Bronchial epithelial cell (primary cell): ENCODE measurements at regions not wholly inside any gene's neighbourhood (a gene's known extent, or its start where the extent isn't known, plus 50 kb on each side); places are given as distances from the start of the nearest gene placed in this dataset.

Experiments
- DNase-seq: peaks from one replicate; pipeline ENCODE4 v3.0.0-alpha.2; 2010; ENCODE audit warnings: low read depth
- FAIRE-seq: peaks from 2 replicates; lab custom pipeline; 2011; peaks lifted over from hg19 to GRCh38; lab: Jason Lieb, UNC
- H3K27me3 ChIP-seq: 2 replicates; pipeline ENCODE4 v1.5.1; 2011; ENCODE audit warnings: low read length; ENCODE audit not compliant: control insufficient read depth, insufficient read depth
- H3K36me3 ChIP-seq: 2 replicates; pipeline ENCODE4 v1.5.1; 2011; ENCODE audit warnings: low read length; ENCODE audit not compliant: control insufficient read depth, insufficient read depth
- H3K4me3 ChIP-seq: 2 replicates; pipeline ENCODE4 v1.5.1; 2011; ENCODE audit warnings: mild to moderate bottlenecking, low read depth, low read length, control low read depth
- CTCF ChIP-seq: IDR thresholded peaks from 2 replicates; pipeline ENCODE4 v1.5.1; 2011; ENCODE audit warnings: mild to moderate bottlenecking, moderate library complexity, low read length, control low read depth, inconsistent platforms; ENCODE audit not compliant: insufficient read depth, severe bottlenecking

GRCh38 chr5:8020861-8021514 lies 152.0 kb downstream of the MTRR start:
- H3K4me3 ChIP-seq, result no peak overlapping the region
- FAIRE-seq (no peak), DNase-seq (no peak)
- no peak for TF ChIP-seq CTCF
- no peaks in the 10 kb centered on the region for H3K36me3 ChIP-seq
- no peaks in the 10 kb centered on the region for H3K27me3 ChIP-seq

GRCh38 chr5:8028243-8028642 lies 159.3 kb downstream of the MTRR start:
- Histone ChIP-seq H3K4me3 (no peak overlapping the region), H3K27me3 (no peaks in the 10 kb centered on the region), H3K36me3 (no peaks in the 10 kb centered on the region)
- FAIRE-seq (no peak), DNase-seq (no peak)
- TF ChIP-seq CTCF, result no peak

GRCh38 chr5:8033261-8033660 lies 164.3 kb downstream of the MTRR start:
- DNase-seq (no peak), FAIRE-seq (no peak)
- H3K36me3 ChIP-seq, result no peaks in the 10 kb centered on the region
- no peak overlapping the region for H3K4me3 ChIP-seq
- no peak for TF ChIP-seq CTCF
- H3K27me3 ChIP-seq, result no peaks in the 10 kb centered on the region

GRCh38 chr5:8034852-8035251 lies 165.9 kb downstream of the MTRR start:
- Histone ChIP-seq H3K4me3 (no peak overlapping the region), H3K36me3 (no peaks in the 10 kb centered on the region), H3K27me3 (no peaks in the 10 kb centered on the region)
- no peak for TF ChIP-seq CTCF
- FAIRE-seq (no peak), DNase-seq (no peak)

- no peaks in the 10 kb centered on the region for H3K27me3 ChIP-seq
- DNase-seq, result no peak
- TF ChIP-seq CTCF, result no peak
- FAIRE-seq, result no peak
- no peak overlapping the region for H3K4me3 ChIP-seq
- no peaks in the 10 kb centered on the region for H3K36me3 ChIP-seq
Measured at GRCh38 chr5:8048920-8049319, 180.0 kb downstream of the MTRR start.

- Histone ChIP-seq H3K4me3 (no peak overlapping the region), H3K36me3 (no peaks in the 10 kb centered on the region), H3K27me3 (no peaks in the 10 kb centered on the region)
- FAIRE-seq (no peak), DNase-seq (no peak)
- TF ChIP-seq CTCF, result no peak
Measured at GRCh38 chr5:8050616-8051175, 181.7 kb downstream of the MTRR start.
